GM12891 (cell line): ENCODE measurements at regions not wholly inside any gene's neighbourhood (a gene's known extent, or its start where the extent isn't known, plus 50 kb on each side); places are given as distances from the start of the nearest gene placed in this dataset.
"Not testable (repeated sequence)": the region's sequence is repeated elsewhere in the genome, so short reads cannot be mapped to it uniquely, and the experiment has no call there.

Experiments
- POLR2A ChIP-seq: IDR thresholded peaks from 2 replicates; pipeline ENCODE4 v1.6.1; 2011; ENCODE audit warnings: low read depth, low read length, control low read depth
- POLR2AphosphoS5 ChIP-seq: IDR thresholded peaks from 2 replicates; pipeline ENCODE4 v1.6.1; 2011; ENCODE audit warnings: low read depth, low read length, control low read depth
- TAF1 ChIP-seq: IDR thresholded peaks from 2 replicates; pipeline ENCODE4 v1.6.1; 2011; ENCODE audit warnings: low read depth, low read length, control low read depth

DNA sequence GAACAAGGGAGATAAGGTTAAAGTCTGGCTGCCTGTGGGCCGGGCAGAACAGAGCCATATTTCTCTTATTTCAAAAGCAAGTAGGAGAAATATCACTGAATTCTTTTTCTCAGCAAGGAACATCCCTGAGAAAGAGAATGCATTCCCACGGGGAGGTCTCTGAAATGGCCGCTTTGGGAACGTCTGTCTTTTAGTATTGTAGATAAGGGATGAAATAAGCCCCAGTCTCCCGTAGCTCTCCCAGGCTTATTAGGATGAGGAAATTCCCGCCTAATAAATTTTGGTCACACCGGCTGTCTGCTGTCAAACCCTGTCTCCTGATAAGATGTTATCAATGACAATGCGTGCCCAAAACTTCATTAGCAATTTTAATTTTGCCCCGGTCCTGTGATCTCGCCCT, 1353.3 kb downstream of the PLA2G4A start:
- not testable (repeated sequence) for TF ChIP-seq TAF1, POLR2AphosphoS5, POLR2A
